Ovary (tissue), 7 donors: ENCODE measurements at regions not wholly inside any gene's neighbourhood (a gene's known extent, or its start where the extent isn't known, plus 50 kb on each side); places are given as distances from the start of the nearest gene placed in this dataset.

Source experiments
- DNase-seq, 5 donors: peaks; one replicate each; pipeline ENCODE4 v3.0.0-alpha.2; 2019 to 2020
- H3K27ac ChIP-seq, 2 donors: fragments of 200-600 bp; one replicate each; pipeline versions ENCODE4 v1.5.1 to v1.8.0; 2019 to 2022
- H3K27me3 ChIP-seq: fragments of 200-600 bp; one replicate; pipeline ENCODE4 v1.8.0; 2022
- H3K36me3 ChIP-seq: fragments of 200-600 bp; sonication (generic); one replicate; pipeline ENCODE4 v1.5.1; 2019
- H3K4me1 ChIP-seq: one replicate; pipeline ENCODE4 v1.8.1; 2013; ENCODE audit warnings: mild to moderate bottlenecking, moderate library complexity; ENCODE audit not compliant: insufficient read depth
- H3K4me3 ChIP-seq: fragments of 200-600 bp; sonication (generic); one replicate; pipeline ENCODE4 v1.5.1; 2017
- H3K9me3 ChIP-seq, 2 donors: fragments of 200-600 bp in 1 of 2; sonication (generic) in 1 of 2; one replicate each; pipeline versions ENCODE4 v1.5.1 to v1.8.1; 2013 to 2019; ENCODE audit warnings: mild to moderate bottlenecking in 1 of 2, moderate library complexity in 1 of 2
- CTCF ChIP-seq, 3 donors: fragments of 450-650 bp in 2 of 3; fragments of 200-600 bp in 1 of 3; IDR thresholded peaks; one replicate each; pipeline versions ENCODE4 v1.5.1 to v1.8.0; 2016 to 2022; ENCODE audit warnings: antibody characterized with exemption in 3 of 3, mild to moderate bottlenecking in 1 of 3
- EP300 ChIP-seq: sonication (generic); formaldehyde crosslinking; IDR thresholded peaks from one replicate; pipeline ENCODE4 v1.6.1; 2017; ENCODE audit warnings: antibody characterized with exemption
- POLR2A ChIP-seq: fragments of 450-650 bp; IDR thresholded peaks from one replicate; pipeline ENCODE4 v1.6.1; 2017; ENCODE audit warnings: antibody characterized with exemption, mild to moderate bottlenecking, moderate library complexity
- WGBS, 3 donors: extraction: QIAGEN DNeasy Blood & Tissue Kit in 1 of 3; methylation state at CpG; one replicate each; pipeline versions ENCODE4 v1.1.5 to v1.1.7; 2013 to 2017; 5-methylcytosine and 5-hydroxymethylcytosine counted together
- intact Hi-C, 4 donors: fragments of 100-400 bp; cut with DNase I; formaldehyde crosslinking; loops; one replicate each; pipeline versions ENCODE4 v1.11.0 to v1.15.1; 2022 to 2023
- donor health status: DM: no; HTN: no; CAD: no; lungs with moderate emphysema.
- donor health status: DM: no; HTN: no; CAD: no.
- donor health status: Bipolar disorder and iron deficiency.
- donor health status: DM: no; HTN: no; CAD: no.
- donor health status: DM: yes; HTN: yes; CAD: no.

GRCh38 chr5:109482748-109483147, 73.0 kb upstream of the PJA2 start:
- Histone ChIP-seq H3K27ac (no peak overlapping the region), H3K4me1 (no peaks in the 10 kb centered on the region), H3K9me3 (no peaks in the 10 kb centered on the region), H3K27me3 (no peaks in the 10 kb centered on the region), H3K36me3 (no peaks in the 10 kb centered on the region), H3K4me3 (no peak overlapping the region)
- 71 to 80% (median 77%) methylated on average over 5 of the region's 5 CpGs for WGBS, 3 donors
- no peak for TF ChIP-seq EP300
- TF ChIP-seq CTCF (IDR thresholded peaks at IDR 0.05): no peak
- TF ChIP-seq POLR2A: no peak
- intact Hi-C loops: no loop called here
- DNase-seq: no peak

GRCh38 chr5:109479260-109479860, 69.6 kb upstream of the PJA2 start:
- DNase-seq: no peak
- no peaks in the 10 kb centered on the region for H3K27me3 ChIP-seq
- no peaks in the 10 kb centered on the region for H3K4me1 ChIP-seq
- no peaks in the 10 kb centered on the region for H3K9me3 ChIP-seq
- WGBS, 3 donors: 49 to 96% (median 95%) methylated on average over 2 of the region's 2 CpGs
- intact Hi-C loops: no loop called here
- no peak overlapping the region for H3K27ac ChIP-seq
- no peaks in the 10 kb centered on the region for H3K36me3 ChIP-seq
- no peak overlapping the region for H3K4me3 ChIP-seq
- TF ChIP-seq EP300 (no peak), CTCF (IDR thresholded peaks at IDR 0.05) (no peak), POLR2A (no peak)

- intact Hi-C loops: no loop called here
- Histone ChIP-seq H3K36me3 (no peaks in the 10 kb centered on the region), H3K9me3 (no peaks in the 10 kb centered on the region), H3K4me3 (no peak overlapping the region), H3K27ac (no peak overlapping the region), H3K27me3 (no peaks in the 10 kb centered on the region), H3K4me1 (no peaks in the 10 kb centered on the region)
- TF ChIP-seq POLR2A (no peak), CTCF (IDR thresholded peaks at IDR 0.05) (no peak), EP300 (no peak)
- no peak for DNase-seq
Measured at GRCh38 chr5:109478830-109479229, 69.1 kb upstream of the PJA2 start.

GRCh38 chr5:109476292-109476691, 66.5 kb upstream of the PJA2 start:
- no peak overlapping the region for H3K4me3 ChIP-seq
- intact Hi-C loops: no loop called here
- no peaks in the 10 kb centered on the region for H3K27me3 ChIP-seq
- TF ChIP-seq CTCF (IDR thresholded peaks at IDR 0.05) (no peak), EP300 (no peak), POLR2A (no peak)
- no peak overlapping the region for H3K27ac ChIP-seq
- DNase-seq: no peak
- WGBS, 3 donors: 69 to 72% (median 71%) methylated on average over 2 of the region's 2 CpGs
- no peaks in the 10 kb centered on the region for H3K9me3 ChIP-seq
- H3K36me3 ChIP-seq: no peaks in the 10 kb centered on the region
- no peaks in the 10 kb centered on the region for H3K4me1 ChIP-seq
